ENCODE measurements at regions not wholly inside any gene's neighbourhood (a gene's known extent, or its start where the extent isn't known, plus 50 kb on each side); places are given as distances from the start of the nearest gene placed in this dataset.

- no peaks in the 10 kb centered on the region for H3K36me3 ChIP-seq (ENCODE audit: control insufficient read depth, insufficient read depth, low read length)
- no peak for TF ChIP-seq CTCF (IDR thresholded peaks at IDR 0.05; ENCODE audit: insufficient read depth, low read depth, low read length)
- no peak for DNase-seq (ENCODE audit: low read depth)
- H3K4me3 ChIP-seq (ENCODE audit: low read depth, low read length) = no peak overlapping the region
- CTCF ChIA-PET = no interaction called here
- POLR2A ChIA-PET = no interaction called here
- peaks cover 1% of the 10 kb centered on the region; the same call in 1 of the 2 replicates for H3K27me3 ChIP-seq (ENCODE audit: control insufficient read depth, insufficient read depth, low read length)
Observed at GRCh38 chr1:30478799-30479563, 244.4 kb downstream of the MATN1 start.

- H3K36me3 ChIP-seq (ENCODE audit: control insufficient read depth, insufficient read depth, low read length) = no peaks in the 10 kb centered on the region
- DNase-seq (ENCODE audit: low read depth) = no peak
- POLR2A ChIA-PET = no interaction called here
- H3K27me3 ChIP-seq (ENCODE audit: control insufficient read depth, insufficient read depth, low read length) = peaks cover 1% of the 10 kb centered on the region; the same call in 1 of the 2 replicates
- no peak for TF ChIP-seq CTCF (IDR thresholded peaks at IDR 0.05; ENCODE audit: insufficient read depth, low read depth, low read length)
- CTCF ChIA-PET = no interaction called here
- no peak overlapping the region for H3K4me3 ChIP-seq (ENCODE audit: low read depth, low read length)
Observed at GRCh38 chr1:30478283-30478682, 245.1 kb downstream of the MATN1 start.

- no peak overlapping the region for H3K4me3 ChIP-seq (ENCODE audit: low read depth, low read length)
- H3K36me3 ChIP-seq (ENCODE audit: control insufficient read depth, insufficient read depth, low read length) = no peaks in the 10 kb centered on the region
- ChIA-PET CTCF (no interaction called here), POLR2A (no interaction called here)
- no peak for TF ChIP-seq CTCF (IDR thresholded peaks at IDR 0.05; ENCODE audit: insufficient read depth, low read depth, low read length)
- DNase-seq (ENCODE audit: low read depth) = no peak
- H3K27me3 ChIP-seq (ENCODE audit: control insufficient read depth, insufficient read depth, low read length) = peaks cover 1% of the 10 kb centered on the region; the same call in 1 of the 2 replicates
Observed at GRCh38 chr1:30477588-30477987, 245.8 kb downstream of the MATN1 start.

GRCh38 chr1:30476911-30477459 is 246.4 kb downstream of the MATN1 start:
- Histone ChIP-seq H3K36me3 (ENCODE audit: control insufficient read depth, insufficient read depth, low read length) (no peaks in the 10 kb centered on the region), H3K4me3 (ENCODE audit: low read depth, low read length) (no peak overlapping the region), H3K27me3 (ENCODE audit: control insufficient read depth, insufficient read depth, low read length) (peaks cover 1% of the 10 kb centered on the region; the same call in 1 of the 2 replicates)
- POLR2A ChIA-PET = no interaction called here
- CTCF ChIA-PET = no interaction called here
- DNase-seq (ENCODE audit: low read depth) = no peak
- TF ChIP-seq CTCF (IDR thresholded peaks at IDR 0.05; ENCODE audit: insufficient read depth, low read depth, low read length) = no peak

- Histone ChIP-seq H3K27me3 (ENCODE audit: control insufficient read depth, insufficient read depth, low read length) (peaks cover 1% of the 10 kb centered on the region; the same call in 1 of the 2 replicates), H3K36me3 (ENCODE audit: control insufficient read depth, insufficient read depth, low read length) (no peaks in the 10 kb centered on the region), H3K4me3 (ENCODE audit: low read depth, low read length) (no peak overlapping the region)
- DNase-seq (ENCODE audit: low read depth) = no peak
- ChIA-PET POLR2A (no interaction called here), CTCF (no interaction called here)
- no peak for TF ChIP-seq CTCF (IDR thresholded peaks at IDR 0.05; ENCODE audit: insufficient read depth, low read depth, low read length)
Observed at GRCh38 chr1:30476476-30476875, 246.9 kb downstream of the MATN1 start.

Measured in BJ (cell line).